Fibroblast of the conjunctiva (primary cell): ENCODE measurements at regions not wholly inside any gene's neighbourhood (a gene's known extent, or its start where the extent isn't known, plus 50 kb on each side); places are given as distances from the start of the nearest gene placed in this dataset.

Source experiments
- DNase-seq: peaks from one replicate; pipeline ENCODE4 v3.0.0-alpha.2; 2010; ENCODE audit warnings: low read depth

DNA sequence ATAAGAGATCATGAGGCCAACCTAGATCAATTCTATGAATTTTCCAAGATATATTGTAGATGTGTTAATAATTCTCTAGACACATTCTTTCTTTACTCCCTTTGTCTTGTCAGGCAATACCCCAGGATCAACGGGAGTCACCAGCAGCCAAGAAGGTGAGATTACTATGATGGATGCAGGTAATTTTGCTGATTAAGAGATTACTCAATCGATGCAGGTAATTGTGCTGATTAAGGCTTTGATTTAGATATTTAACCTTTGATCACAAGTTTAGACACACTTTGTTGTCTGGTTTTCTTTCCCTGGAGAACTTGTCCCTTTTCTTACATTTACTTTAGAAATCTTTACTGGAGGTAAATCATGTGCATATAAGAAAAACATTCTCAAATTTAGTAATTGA lies 134.3 kb upstream of the CNTN1 start:
- DNase-seq: no peak

- no peak for DNase-seq
Observed at GRCh38 chr12:40559865-40560264, 132.4 kb upstream of the CNTN1 start.

GRCh38 chr12:40560848-40561247 lies 131.4 kb upstream of the CNTN1 start:
- DNase-seq: no peak

GRCh38 chr12:40561395-40561966 lies 130.8 kb upstream of the CNTN1 start:
- no peak for DNase-seq

GRCh38 chr12:40565029-40565633 lies 127.1 kb upstream of the CNTN1 start:
- no peak for DNase-seq

- no peak for DNase-seq
Observed at GRCh38 chr12:40566271-40566670, 126.0 kb upstream of the CNTN1 start.

DNA sequence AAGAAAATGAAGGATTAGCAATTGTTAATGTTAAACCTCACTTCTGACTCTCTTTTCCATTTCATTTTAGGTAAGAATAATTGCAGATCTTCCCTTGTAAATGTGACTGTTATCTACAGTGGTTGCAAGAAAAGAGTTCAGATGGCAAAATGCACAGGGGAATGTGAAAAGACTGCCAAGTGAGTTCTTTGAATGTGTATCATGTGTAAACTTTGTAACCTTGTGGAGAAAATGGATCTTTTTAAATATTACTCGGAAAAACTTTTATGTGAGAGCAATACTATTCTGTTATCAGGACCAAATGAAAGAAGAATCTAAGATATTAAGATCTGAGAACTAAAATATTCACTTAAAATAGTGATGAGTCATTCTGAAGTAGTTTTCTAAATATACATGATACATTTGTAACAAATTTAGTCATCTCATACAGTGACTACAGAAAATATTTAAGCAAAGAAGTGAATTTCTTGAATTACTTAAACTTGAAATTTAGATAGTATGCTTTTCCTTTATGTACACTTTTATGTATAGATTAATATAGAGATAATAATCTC lies 122.5 kb upstream of the CNTN1 start:
- no peak for DNase-seq

DNA sequence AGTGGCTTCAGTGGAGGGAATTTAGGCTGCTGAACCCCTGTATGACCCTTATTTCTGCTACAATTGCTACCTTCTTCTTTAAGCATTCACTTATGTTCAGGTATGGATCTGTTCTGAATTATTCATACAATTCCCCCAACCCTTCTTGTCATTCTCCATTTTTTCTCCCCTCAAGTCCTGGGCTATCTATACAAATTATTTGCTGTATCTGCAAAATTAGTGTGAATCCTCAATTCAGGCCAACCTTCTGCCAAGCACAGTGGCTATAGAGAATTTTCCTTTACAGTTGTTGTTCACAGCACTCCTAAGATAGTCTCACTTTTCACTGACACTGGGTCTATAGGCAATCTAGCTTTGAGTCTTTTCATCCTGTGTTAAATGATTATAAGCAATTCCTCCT lies 119.2 kb upstream of the CNTN1 start:
- DNase-seq: no peak

GRCh38 chr12:40575987-40576386 lies 116.3 kb upstream of the CNTN1 start:
- DNase-seq: no peak

GRCh38 chr12:40577834-40578233 lies 114.4 kb upstream of the CNTN1 start:
- no peak for DNase-seq

- no peak for DNase-seq
Observed at GRCh38 chr12:40579687-40580086, 112.6 kb upstream of the CNTN1 start.

GRCh38 chr12:40580346-40580745 lies 111.9 kb upstream of the CNTN1 start:
- DNase-seq: no peak

GRCh38 chr12:40581889-40582288 lies 110.3 kb upstream of the CNTN1 start:
- DNase-seq: no peak

- DNase-seq: no peak
Observed at GRCh38 chr12:40583743-40584142, 108.5 kb upstream of the CNTN1 start.

DNA sequence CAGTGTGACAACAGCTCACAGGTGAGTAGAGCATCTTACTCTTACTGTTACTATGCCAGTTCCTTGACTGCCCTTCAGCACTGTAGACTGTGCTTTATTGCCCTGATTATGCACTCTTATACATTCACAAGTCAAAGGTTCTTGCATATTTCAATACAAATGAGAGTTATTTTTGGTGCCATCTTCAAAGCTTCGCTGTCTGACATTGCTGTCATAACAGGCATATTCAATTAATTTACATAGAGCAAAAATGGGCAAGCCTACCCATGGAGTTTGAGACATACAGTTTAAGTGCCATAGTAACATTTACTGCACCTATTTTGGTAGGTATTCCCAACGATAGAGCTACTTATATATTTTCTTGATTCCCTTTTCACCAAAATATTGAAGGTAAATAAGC lies 107.5 kb upstream of the CNTN1 start:
- no peak for DNase-seq

GRCh38 chr12:40586823-40587222 lies 105.4 kb upstream of the CNTN1 start:
- DNase-seq: no peak

DNA sequence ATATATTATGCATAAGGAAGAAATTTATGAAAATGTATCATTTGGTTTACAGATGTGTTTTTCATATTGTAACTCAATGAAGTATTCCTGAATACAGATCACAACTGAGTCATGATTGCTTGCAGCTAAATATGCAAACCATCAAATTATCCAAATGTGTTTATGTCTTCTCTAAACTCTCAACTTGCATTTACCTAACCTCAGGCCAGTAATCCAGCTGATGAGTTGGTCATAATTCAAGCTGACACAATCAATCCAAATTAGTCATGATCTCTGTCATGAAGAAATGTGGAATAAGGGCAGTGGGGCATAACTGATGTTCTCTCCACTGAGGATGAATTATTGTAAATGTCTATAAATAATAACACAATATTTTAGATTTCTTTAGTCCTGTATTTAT lies 104.8 kb upstream of the CNTN1 start:
- no peak for DNase-seq

DNA sequence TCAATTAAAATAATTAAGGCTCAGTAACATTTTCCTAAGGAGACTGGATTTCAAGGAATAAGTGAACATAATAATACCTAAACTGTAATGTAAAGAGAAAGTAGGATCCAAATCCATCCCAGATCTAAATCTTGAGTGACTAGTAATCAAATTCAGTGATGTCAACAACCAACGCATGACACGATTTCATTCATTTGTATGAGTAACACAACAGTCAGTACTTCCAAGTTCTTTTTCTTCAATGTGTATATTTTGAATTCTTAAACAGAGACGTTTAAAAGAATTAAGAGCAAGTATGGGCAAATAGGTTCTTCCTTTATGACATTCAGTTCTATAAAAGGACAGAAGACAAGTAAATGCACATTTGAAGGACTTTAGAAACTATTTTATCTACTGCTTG lies 104.3 kb upstream of the CNTN1 start:
- no peak for DNase-seq

DNA sequence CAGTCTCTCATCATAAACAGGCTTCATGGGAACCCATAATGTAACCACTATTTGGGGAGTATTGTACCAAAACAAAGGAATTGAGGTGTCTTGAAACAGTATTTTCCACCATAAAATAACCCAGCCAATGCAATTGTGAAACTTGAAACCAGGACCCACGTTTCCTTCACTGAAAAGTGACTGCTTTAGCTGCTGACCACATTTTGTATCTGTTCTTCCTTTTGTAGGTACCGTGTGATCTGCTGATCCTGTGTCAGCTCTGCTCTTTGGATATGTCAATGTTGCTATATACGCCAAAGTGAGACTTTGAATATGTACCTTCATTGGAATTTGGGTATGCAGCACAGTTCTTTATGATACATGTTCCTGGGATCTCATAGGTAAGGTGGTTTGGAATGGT lies 95.1 kb upstream of the CNTN1 start:
- no peak for DNase-seq

DNA sequence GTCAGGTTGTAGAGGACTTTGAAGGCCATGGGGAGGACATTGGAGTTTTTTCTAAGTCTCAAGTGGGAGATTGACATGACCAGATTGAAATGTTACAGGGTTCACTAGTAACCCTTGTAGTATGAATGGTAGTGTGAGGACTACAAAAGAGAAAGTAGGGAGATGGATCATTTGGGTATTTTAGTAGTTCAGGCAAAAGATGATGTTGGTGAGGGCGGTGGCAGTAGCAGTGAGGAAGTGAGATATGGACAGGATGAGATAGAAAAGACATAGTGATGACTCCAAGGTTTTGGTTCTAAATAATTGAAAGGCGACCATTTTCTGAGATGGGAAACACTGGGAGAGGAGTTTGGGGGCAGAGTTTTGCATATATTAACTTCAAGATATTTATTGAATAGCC lies 94.2 kb upstream of the CNTN1 start:
- no peak for DNase-seq

GRCh38 chr12:40602562-40602961 lies 89.7 kb upstream of the CNTN1 start:
- no peak for DNase-seq

- DNase-seq: no peak
Observed at GRCh38 chr12:40614923-40615322, 77.3 kb upstream of the CNTN1 start.

DNA sequence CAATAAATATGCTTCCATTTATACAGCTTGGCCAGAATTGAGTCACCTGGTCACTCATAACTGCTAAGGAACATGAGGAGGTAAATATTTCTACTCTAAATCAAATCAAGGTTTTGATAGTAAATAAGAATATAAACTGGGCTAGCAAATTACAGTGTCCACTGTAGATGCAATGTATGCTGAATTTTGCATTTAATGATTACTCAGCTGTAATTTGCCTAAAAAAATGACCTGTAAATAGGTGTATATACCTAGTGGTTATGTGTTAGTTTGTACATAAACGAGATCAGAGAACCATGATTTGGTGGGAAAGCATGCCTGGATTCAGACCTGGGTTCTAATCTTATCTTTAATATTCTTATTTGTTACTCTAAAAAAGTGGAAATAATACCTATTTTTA lies 76.6 kb upstream of the CNTN1 start:
- DNase-seq: no peak

DNA sequence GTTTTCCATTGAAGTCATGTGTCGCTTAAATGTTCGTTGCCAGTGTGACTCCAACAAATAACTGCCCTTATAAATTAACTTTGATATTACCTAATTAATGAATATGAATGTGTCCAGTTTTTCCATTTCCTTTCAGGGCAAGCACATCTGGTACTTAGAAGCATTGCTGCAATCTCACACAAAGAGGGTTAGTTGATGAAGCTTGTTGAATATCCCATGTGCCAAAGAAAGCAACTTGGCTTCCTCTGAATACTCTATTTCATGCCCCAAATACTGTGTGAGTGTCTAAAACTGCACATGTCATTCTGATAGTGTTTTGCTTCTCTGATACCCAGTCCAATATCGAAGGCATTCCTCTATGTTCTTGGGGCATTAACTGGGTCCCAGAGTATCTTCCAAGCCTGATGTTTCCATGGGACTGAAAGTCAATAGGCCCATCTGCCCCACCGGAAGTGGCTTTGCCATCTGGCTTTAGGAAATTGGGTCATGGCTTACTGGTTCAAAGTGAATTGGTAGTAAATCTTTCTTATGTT lies 75.8 kb upstream of the CNTN1 start:
- DNase-seq: no peak
